ENCODE measurements at regions not wholly inside any gene's neighbourhood (a gene's known extent, or its start where the extent isn't known, plus 50 kb on each side); places are given as distances from the start of the nearest gene placed in this dataset.

DNA sequence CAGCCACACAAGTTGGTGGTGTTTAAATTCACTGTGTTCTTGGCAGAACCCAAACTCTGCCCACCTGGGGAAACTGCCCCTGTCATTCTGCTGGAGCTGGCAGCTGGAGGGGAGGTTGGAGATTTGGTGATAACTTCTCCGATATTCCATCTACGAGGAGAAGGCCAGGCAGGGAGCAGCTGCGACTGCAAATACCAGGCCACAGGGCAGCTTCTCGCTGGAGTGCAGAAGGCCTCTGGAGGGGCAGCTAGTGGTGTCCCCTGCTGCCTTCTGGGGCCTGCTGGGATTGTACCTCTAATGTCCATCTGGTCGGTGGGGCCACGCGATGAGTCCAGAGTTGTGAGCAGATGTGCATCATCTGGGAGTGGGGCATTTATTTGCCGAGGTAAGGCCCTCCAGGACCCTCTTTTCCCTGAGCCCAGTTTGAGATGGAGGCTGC is 98.9 kb downstream of the ACKR3 start:
- TF ChIP-seq, protein P1, sequence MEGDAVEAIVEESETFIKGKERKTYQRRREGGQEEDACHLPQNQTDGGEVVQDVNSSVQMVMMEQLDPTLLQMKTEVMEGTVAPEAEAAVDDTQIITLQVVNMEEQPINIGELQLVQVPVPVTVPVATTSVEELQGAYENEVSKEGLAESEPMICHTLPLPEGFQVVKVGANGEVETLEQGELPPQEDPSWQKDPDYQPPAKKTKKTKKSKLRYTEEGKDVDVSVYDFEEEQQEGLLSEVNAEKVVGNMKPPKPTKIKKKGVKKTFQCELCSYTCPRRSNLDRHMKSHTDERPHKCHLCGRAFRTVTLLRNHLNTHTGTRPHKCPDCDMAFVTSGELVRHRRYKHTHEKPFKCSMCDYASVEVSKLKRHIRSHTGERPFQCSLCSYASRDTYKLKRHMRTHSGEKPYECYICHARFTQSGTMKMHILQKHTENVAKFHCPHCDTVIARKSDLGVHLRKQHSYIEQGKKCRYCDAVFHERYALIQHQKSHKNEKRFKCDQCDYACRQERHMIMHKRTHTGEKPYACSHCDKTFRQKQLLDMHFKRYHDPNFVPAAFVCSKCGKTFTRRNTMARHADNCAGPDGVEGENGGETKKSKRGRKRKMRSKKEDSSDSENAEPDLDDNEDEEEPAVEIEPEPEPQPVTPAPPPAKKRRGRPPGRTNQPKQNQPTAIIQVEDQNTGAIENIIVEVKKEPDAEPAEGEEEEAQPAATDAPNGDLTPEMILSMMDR (IDR thresholded peaks at IDR 0.05; ENCODE audit: low read depth, low read length), result no peak
- in situ Hi-C loops (cut with HindIII; ENCODE audit: low sequenced_read_pairs), result no loop called here

GRCh38 chr2:236670235-236670620 is 100.6 kb downstream of the ACKR3 start:
- in situ Hi-C loops (cut with HindIII; ENCODE audit: low sequenced_read_pairs), result no loop called here
- TF ChIP-seq, protein P1 (IDR thresholded peaks at IDR 0.05; ENCODE audit: low read depth, low read length), result no peak

More for the DNA sequence above, 98.9 kb downstream of the ACKR3 start:
- no peak overlapping the region for H3K4me3 ChIP-seq (ENCODE audit: low read depth, low read length)
- no peak for DNase-seq (ENCODE audit: low read depth, low spot score)

DNA sequence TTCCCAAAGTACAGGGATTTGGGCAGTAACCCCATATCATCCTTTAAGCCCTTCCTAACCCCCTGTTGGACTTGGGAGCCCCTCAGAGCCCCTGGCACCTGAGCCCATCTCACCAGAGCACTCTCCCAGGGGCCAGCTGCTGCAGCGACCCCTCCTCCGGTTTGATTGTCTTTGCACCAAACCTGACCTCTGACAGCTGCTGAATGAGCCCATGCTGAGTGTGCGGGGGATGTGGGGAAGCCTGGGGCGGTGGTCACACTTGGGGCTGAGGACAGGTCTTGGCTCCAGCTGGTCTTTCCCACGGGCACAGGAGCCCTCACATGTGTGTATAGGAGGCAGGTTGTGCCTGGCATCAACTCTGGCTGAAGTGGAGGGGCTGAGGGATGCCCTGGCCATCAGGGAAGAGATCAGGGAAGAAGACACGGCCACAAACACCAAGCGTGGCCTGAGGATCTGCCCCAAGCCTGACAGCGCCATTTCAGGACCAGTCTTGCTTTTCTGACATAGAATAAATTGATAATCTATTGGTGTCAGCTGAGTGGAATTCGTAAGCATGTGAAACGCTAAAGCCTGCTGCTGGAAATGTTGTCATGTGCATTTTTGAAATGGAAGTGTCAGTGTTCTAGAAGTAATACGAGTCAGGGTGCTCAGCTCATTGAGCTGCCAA is 102.4 kb downstream of the ACKR3 start:
- H3K4me3 ChIP-seq (ENCODE audit: low read depth, low read length), result no peak overlapping the region
- TF ChIP-seq, protein P1 (IDR thresholded peaks at IDR 0.05; ENCODE audit: low read depth, low read length), result no peak
- no peak for DNase-seq (ENCODE audit: low read depth, low spot score)
- in situ Hi-C loops (cut with HindIII; ENCODE audit: low sequenced_read_pairs), result no loop called here

More at GRCh38 chr2:236670235-236670620, 100.6 kb downstream of the ACKR3 start:
- no peak for DNase-seq (ENCODE audit: low read depth, low spot score)
- no peak overlapping the region for H3K4me3 ChIP-seq (ENCODE audit: low read depth, low read length)

GRCh38 chr2:236672606-236673005 is 103.0 kb downstream of the ACKR3 start:
- DNase-seq (ENCODE audit: low read depth, low spot score), result no peak
- in situ Hi-C loops (cut with HindIII; ENCODE audit: low sequenced_read_pairs), result no loop called here
- no peak overlapping the region for H3K4me3 ChIP-seq (ENCODE audit: low read depth, low read length)
- TF ChIP-seq, protein P1 (IDR thresholded peaks at IDR 0.05; ENCODE audit: low read depth, low read length), result no peak

DNA sequence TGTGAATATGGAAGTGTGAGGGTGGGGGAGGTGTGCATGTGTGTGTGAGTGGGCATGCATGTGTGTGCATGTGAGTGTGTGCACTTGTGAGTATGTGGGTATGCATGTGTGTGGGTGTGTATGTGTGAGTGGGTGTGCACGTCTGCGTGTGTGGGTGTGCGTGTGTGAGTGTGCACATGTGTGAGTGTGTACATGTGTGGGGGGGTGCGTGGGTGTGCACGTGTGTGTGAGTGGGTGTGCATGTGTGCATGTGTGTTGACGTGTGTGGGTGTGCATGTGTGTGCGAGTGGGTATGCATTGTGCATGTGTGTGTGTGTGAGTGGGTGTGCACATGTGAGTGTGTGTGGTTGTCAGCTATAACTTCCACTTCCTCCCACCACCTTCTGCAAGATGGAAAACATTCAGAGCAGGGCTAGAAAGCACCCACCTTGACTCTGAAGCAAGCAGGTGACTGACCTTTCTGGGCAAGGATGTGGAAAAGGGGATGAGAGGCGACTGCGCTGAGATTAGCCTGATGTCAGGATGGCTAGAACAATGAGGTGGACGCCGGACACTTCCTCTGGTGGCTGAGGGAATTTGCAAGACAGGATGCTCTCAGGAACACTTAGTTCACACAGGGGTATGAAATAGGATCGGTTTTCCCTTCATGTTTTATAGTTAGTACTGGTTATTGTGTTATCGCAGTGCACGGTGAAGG is 103.6 kb downstream of the ACKR3 start:
- in situ Hi-C loops (cut with HindIII; ENCODE audit: low sequenced_read_pairs), result no loop called here
- DNase-seq (ENCODE audit: low read depth, low spot score), result no peak
- TF ChIP-seq, protein P1 (IDR thresholded peaks at IDR 0.05; ENCODE audit: low read depth, low read length), result no peak
- no peak overlapping the region for H3K4me3 ChIP-seq (ENCODE audit: low read depth, low read length)

DNA sequence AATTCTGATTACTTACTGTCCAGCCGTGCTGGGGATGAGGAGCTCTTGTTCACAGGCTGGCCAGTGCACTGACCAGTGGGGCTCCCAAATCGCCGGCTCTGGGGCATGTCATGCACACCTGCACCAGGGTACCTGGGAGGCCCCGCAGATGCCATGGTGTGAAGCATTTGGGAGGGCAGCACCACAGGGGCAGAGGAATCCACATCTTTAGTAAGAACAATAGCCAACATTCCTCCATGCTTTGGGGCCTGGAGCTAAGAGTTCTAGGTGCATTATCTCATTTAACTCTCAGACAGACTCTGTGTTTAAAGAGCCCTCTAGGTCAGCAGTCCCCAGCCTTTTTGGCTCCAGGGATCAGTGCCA is 104.2 kb downstream of the ACKR3 start:
- in situ Hi-C loops (cut with HindIII; ENCODE audit: low sequenced_read_pairs), result no loop called here
- TF ChIP-seq, protein P1 (IDR thresholded peaks at IDR 0.05; ENCODE audit: low read depth, low read length), result no peak
- no peak overlapping the region for H3K4me3 ChIP-seq (ENCODE audit: low read depth, low read length)
- DNase-seq (ENCODE audit: low read depth, low spot score), result no peak

Data from astrocyte of the spinal cord (primary cell).